ENCODE measurements at regions not wholly inside any gene's neighbourhood (a gene's known extent, or its start where the extent isn't known, plus 50 kb on each side); places are given as distances from the start of the nearest gene placed in this dataset.
"Not testable (repeated sequence)": the region's sequence is repeated elsewhere in the genome, so short reads cannot be mapped to it uniquely, and the experiment has no call there.

GRCh38 chr3:20320489-20320888, 134.5 kb upstream of the SGO1 start:
- DNase-seq (ENCODE audit: insufficient read length, low spot score) (no peak), FAIRE-seq (no peak)

- DNase-seq (ENCODE audit: insufficient read length, low spot score) (no peak), FAIRE-seq (no peak)
Observed at GRCh38 chr3:20319551-20319950, 133.5 kb upstream of the SGO1 start.

- DNase-seq (ENCODE audit: insufficient read length, low spot score): no peak
- FAIRE-seq: no peak
Observed at GRCh38 chr3:20317616-20318015, 131.6 kb upstream of the SGO1 start.

GRCh38 chr3:20316238-20316637, 130.2 kb upstream of the SGO1 start:
- no peak for DNase-seq (ENCODE audit: insufficient read length, low spot score)
- no peak for FAIRE-seq

GRCh38 chr3:20310629-20311028, 124.6 kb upstream of the SGO1 start:
- DNase-seq (ENCODE audit: insufficient read length, low spot score): no peak
- no peak for FAIRE-seq

GRCh38 chr3:20307383-20307782, 121.4 kb upstream of the SGO1 start:
- DNase-seq (ENCODE audit: insufficient read length, low spot score) (no peak), FAIRE-seq (no peak)

GRCh38 chr3:20305647-20306046, 119.6 kb upstream of the SGO1 start:
- FAIRE-seq (no peak), DNase-seq (ENCODE audit: insufficient read length, low spot score) (no peak)

GRCh38 chr3:20302766-20303165, 116.8 kb upstream of the SGO1 start:
- no peak for DNase-seq (ENCODE audit: insufficient read length, low spot score)
- no peak for FAIRE-seq

- FAIRE-seq: no peak
- no peak for DNase-seq (ENCODE audit: insufficient read length, low spot score)
Observed at GRCh38 chr3:20288050-20288449, 102.0 kb upstream of the SGO1 start.

- no peak for DNase-seq (ENCODE audit: insufficient read length, low spot score)
- no peak for FAIRE-seq
Observed at GRCh38 chr3:20280257-20280656, 94.3 kb upstream of the SGO1 start.

- not testable (repeated sequence) for DNase-seq (ENCODE audit: insufficient read length, low spot score); FAIRE-seq
Observed at GRCh38 chr3:20265977-20266376, 80.0 kb upstream of the SGO1 start.

GRCh38 chr3:20264900-20265567, 79.0 kb upstream of the SGO1 start:
- FAIRE-seq (no peak), DNase-seq (ENCODE audit: insufficient read length, low spot score) (no peak)

- FAIRE-seq: no peak
- no peak for DNase-seq (ENCODE audit: insufficient read length, low spot score)
Observed at GRCh38 chr3:20258371-20258770, 72.4 kb upstream of the SGO1 start.

GRCh38 chr3:20256144-20256543, 70.1 kb upstream of the SGO1 start:
- no peak for DNase-seq (ENCODE audit: insufficient read length, low spot score)

GRCh38 chr3:20254268-20255117, 68.5 kb upstream of the SGO1 start:
- DNase-seq (ENCODE audit: insufficient read length, low spot score) (no peak), FAIRE-seq (no peak)

More at GRCh38 chr3:20256144-20256543, 70.1 kb upstream of the SGO1 start:
- no peak for FAIRE-seq

GRCh38 chr3:20250786-20251185, 64.8 kb upstream of the SGO1 start:
- DNase-seq (ENCODE audit: insufficient read length, low spot score) (no peak), FAIRE-seq (no peak)

- DNase-seq (ENCODE audit: insufficient read length, low spot score): no peak
- no peak for FAIRE-seq
Observed at GRCh38 chr3:20250314-20250713, 64.3 kb upstream of the SGO1 start.

- FAIRE-seq: peak; percentile 70
Observed at GRCh38 chr3:20246662-20247061, 60.7 kb upstream of the SGO1 start.

GRCh38 chr3:20245781-20246180, 59.8 kb upstream of the SGO1 start:
- FAIRE-seq: no peak

More at GRCh38 chr3:20246662-20247061, 60.7 kb upstream of the SGO1 start:
- DNase-seq (ENCODE audit: insufficient read length, low spot score): no peak

GRCh38 chr3:20240154-20240883, 54.3 kb upstream of the SGO1 start:
- DNase-seq (ENCODE audit: insufficient read length, low spot score) (no peak), FAIRE-seq (no peak)

More at GRCh38 chr3:20245781-20246180, 59.8 kb upstream of the SGO1 start:
- DNase-seq (ENCODE audit: insufficient read length, low spot score): no peak

- FAIRE-seq; DNase-seq (ENCODE audit: insufficient read length, low spot score): not testable (repeated sequence)
Observed at GRCh38 chr3:20238199-20238598, 52.2 kb upstream of the SGO1 start.
